Cardiac muscle cell (in vitro differentiated cells and primary cell): ENCODE measurements at regions not wholly inside any gene's neighbourhood (a gene's known extent, or its start where the extent isn't known, plus 50 kb on each side); places are given as distances from the start of the nearest gene placed in this dataset.

Experiments used
- DNase-seq, 2 donors: peaks; one replicate each; pipeline versions ENCODE4 v3.0.0 to v3.0.0-alpha.2; 2010 to 2017; ENCODE audit warnings: low read depth in 1 of 2, low spot score in 1 of 2
- H3K27ac ChIP-seq: fragments of 200-600 bp; sonication (generic); 2 replicates; pipeline ENCODE4 v1.5.1; 2016
- H3K27me3 ChIP-seq: fragments of 200-600 bp; sonication (generic); 2 replicates; pipeline ENCODE4 v1.6.0; 2016; ENCODE audit warnings: control low read depth
- H3K36me3 ChIP-seq: fragments of 200-600 bp; sonication (generic); 2 replicates; pipeline ENCODE4 v1.5.1; 2016; ENCODE audit warnings: control low read depth
- H3K4me1 ChIP-seq: fragments of 200-600 bp; sonication (generic); 2 replicates; pipeline ENCODE4 v1.8.1; 2017; ENCODE audit warnings: low read depth, mild to moderate bottlenecking, mixed run types
- H3K4me3 ChIP-seq: fragments of 200-600 bp; sonication (generic); 2 replicates; pipeline ENCODE4 v1.5.1; 2016; ENCODE audit warnings: mild to moderate bottlenecking
- H3K9me3 ChIP-seq: fragments of 200-600 bp; sonication (generic); 2 replicates; pipeline ENCODE4 v1.5.1; 2017; ENCODE audit warnings: low read depth, mild to moderate bottlenecking, control low read depth
- CTCF ChIP-seq: IDR thresholded peaks from 2 replicates; pipeline ENCODE4 v1.5.1; 2012; ENCODE audit warnings: low read depth, mild to moderate bottlenecking, low read length

- Histone ChIP-seq H3K4me1 (no peaks in the 10 kb centered on the region), H3K27me3 (no peaks in the 10 kb centered on the region), H3K9me3 (no peaks in the 10 kb centered on the region), H3K4me3 (no peak overlapping the region), H3K36me3 (no peaks in the 10 kb centered on the region), H3K27ac (no peak overlapping the region)
- no peak for DNase-seq
- TF ChIP-seq CTCF = no peak
Measured at GRCh38 chr2:2565671-2566070, 234.6 kb upstream of the MYT1L start.

- H3K36me3 ChIP-seq = no peaks in the 10 kb centered on the region
- no peak for TF ChIP-seq CTCF
Measured at GRCh38 chr2:2564300-2565078, 233.4 kb upstream of the MYT1L start.

GRCh38 chr2:2563309-2563860 lies 232.3 kb upstream of the MYT1L start:
- H3K9me3 ChIP-seq = no peaks in the 10 kb centered on the region
- DNase-seq = no peak
- H3K27ac ChIP-seq = no peak overlapping the region
- TF ChIP-seq CTCF = no peak
- H3K27me3 ChIP-seq = no peaks in the 10 kb centered on the region
- H3K36me3 ChIP-seq = no peaks in the 10 kb centered on the region
- no peaks in the 10 kb centered on the region for H3K4me1 ChIP-seq
- no peak overlapping the region for H3K4me3 ChIP-seq

More at GRCh38 chr2:2564300-2565078, 233.4 kb upstream of the MYT1L start:
- H3K4me3 ChIP-seq = no peak overlapping the region
- H3K27ac ChIP-seq = no peak overlapping the region
- H3K27me3 ChIP-seq = no peaks in the 10 kb centered on the region
- DNase-seq = no peak
- H3K4me1 ChIP-seq = no peaks in the 10 kb centered on the region
- no peaks in the 10 kb centered on the region for H3K9me3 ChIP-seq

GRCh38 chr2:2562867-2563266 lies 231.8 kb upstream of the MYT1L start:
- no peak for TF ChIP-seq CTCF
- DNase-seq = no peak
- no peaks in the 10 kb centered on the region for H3K9me3 ChIP-seq

GRCh38 chr2:2561346-2562095 lies 230.4 kb upstream of the MYT1L start:
- DNase-seq = no peak
- Histone ChIP-seq H3K9me3 (no peaks in the 10 kb centered on the region), H3K27ac (no peak overlapping the region), H3K36me3 (no peaks in the 10 kb centered on the region), H3K4me3 (no peak overlapping the region), H3K4me1 (no peaks in the 10 kb centered on the region), H3K27me3 (no peaks in the 10 kb centered on the region)
- TF ChIP-seq CTCF = no peak

More at GRCh38 chr2:2562867-2563266, 231.8 kb upstream of the MYT1L start:
- no peak overlapping the region for H3K4me3 ChIP-seq
- no peaks in the 10 kb centered on the region for H3K4me1 ChIP-seq
- no peak overlapping the region for H3K27ac ChIP-seq
- no peaks in the 10 kb centered on the region for H3K36me3 ChIP-seq
- no peaks in the 10 kb centered on the region for H3K27me3 ChIP-seq
